ENCODE measurements at regions not wholly inside any gene's neighbourhood (a gene's known extent, or its start where the extent isn't known, plus 50 kb on each side); places are given as distances from the start of the nearest gene placed in this dataset.

GRCh38 chr4:126018274-126018673 is 703.5 kb downstream of the FAT4 start:
- TF ChIP-seq EZH2 (IDR thresholded peaks at IDR 0.05; ENCODE audit: insufficient read depth, poor library complexity, severe bottlenecking) (no peak), EZH2phosphoT487 (IDR thresholded peaks at IDR 0.05; ENCODE audit: insufficient read depth, low read depth) (no peak)

All from GM23248 (cell line).